ENCODE measurements at regions not wholly inside any gene's neighbourhood (a gene's known extent, or its start where the extent isn't known, plus 50 kb on each side); places are given as distances from the start of the nearest gene placed in this dataset.

DNA sequence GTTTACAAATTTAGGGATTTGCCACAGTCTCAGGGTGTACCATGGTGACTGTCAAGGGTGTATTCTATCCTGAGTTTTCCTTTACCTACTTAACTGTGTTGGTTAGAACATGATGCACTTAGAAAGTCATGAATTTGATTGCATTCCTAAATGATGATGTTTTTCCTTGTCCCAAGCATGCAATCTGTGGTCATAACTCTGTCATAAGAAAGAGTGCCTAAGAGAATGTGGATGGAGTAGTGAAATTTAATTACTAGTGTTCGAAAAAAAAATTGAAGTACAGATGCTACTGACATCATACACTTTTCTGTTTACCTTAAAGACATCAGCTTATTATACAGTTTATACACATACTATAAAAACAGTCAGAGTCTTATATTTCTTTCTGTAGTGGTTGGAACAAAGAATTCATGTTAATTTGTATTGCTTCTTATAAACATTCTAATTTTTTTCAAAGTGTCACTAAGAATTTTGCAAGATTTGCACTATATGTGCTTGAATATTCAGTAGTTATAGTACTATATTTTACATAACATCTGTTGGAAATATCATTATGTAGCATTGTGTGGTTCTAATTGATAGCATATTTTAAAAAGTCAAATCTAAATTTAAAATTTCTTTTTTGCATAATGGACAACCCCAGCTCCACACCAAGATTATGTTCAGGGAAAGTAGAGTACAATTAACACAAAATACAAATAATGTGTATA is 231.3 kb upstream of the KCNMB2 start:
- TF ChIP-seq, protein P1, sequence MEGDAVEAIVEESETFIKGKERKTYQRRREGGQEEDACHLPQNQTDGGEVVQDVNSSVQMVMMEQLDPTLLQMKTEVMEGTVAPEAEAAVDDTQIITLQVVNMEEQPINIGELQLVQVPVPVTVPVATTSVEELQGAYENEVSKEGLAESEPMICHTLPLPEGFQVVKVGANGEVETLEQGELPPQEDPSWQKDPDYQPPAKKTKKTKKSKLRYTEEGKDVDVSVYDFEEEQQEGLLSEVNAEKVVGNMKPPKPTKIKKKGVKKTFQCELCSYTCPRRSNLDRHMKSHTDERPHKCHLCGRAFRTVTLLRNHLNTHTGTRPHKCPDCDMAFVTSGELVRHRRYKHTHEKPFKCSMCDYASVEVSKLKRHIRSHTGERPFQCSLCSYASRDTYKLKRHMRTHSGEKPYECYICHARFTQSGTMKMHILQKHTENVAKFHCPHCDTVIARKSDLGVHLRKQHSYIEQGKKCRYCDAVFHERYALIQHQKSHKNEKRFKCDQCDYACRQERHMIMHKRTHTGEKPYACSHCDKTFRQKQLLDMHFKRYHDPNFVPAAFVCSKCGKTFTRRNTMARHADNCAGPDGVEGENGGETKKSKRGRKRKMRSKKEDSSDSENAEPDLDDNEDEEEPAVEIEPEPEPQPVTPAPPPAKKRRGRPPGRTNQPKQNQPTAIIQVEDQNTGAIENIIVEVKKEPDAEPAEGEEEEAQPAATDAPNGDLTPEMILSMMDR (IDR thresholded peaks at IDR 0.05; ENCODE audit: low read length): no peak
- TF ChIP-seq EZH2phosphoT487 (IDR thresholded peaks at IDR 0.05; ENCODE audit: low read length): no peak
- TF ChIP-seq EZH2 (optimal IDR thresholded peaks at IDR 0.05; ENCODE audit: low read depth, low read length): no peak

Measured in MM.1S (cell line).